DND-41 (cell line): ENCODE measurements at regions not wholly inside any gene's neighbourhood (a gene's known extent, or its start where the extent isn't known, plus 50 kb on each side); places are given as distances from the start of the nearest gene placed in this dataset.

Experiments
- CTCF ChIP-seq: IDR thresholded peaks from 2 replicates; pipeline ENCODE4 v1.5.1; 2012; ENCODE audit warnings: borderline replicate concordance, low read length, moderate library complexity, mild to moderate bottlenecking; ENCODE audit not compliant: poor library complexity, severe bottlenecking; ENCODE audit errors: extremely low read depth
- EZH2 ChIP-seq: IDR thresholded peaks from 3 replicates; pipeline ENCODE4 v1.6.1; 2012; ENCODE audit warnings: borderline replicate concordance, low read depth, mild to moderate bottlenecking, moderate library complexity, low read length, inconsistent platforms; ENCODE audit not compliant: severe bottlenecking

GRCh38 chr15:91530956-91531582 is 322.4 kb upstream of the SLCO3A1 start:
- no peak for TF ChIP-seq CTCF
- no peak for TF ChIP-seq EZH2
